ENCODE measurements at regions not wholly inside any gene's neighbourhood (a gene's known extent, or its start where the extent isn't known, plus 50 kb on each side); places are given as distances from the start of the nearest gene placed in this dataset.

DNA sequence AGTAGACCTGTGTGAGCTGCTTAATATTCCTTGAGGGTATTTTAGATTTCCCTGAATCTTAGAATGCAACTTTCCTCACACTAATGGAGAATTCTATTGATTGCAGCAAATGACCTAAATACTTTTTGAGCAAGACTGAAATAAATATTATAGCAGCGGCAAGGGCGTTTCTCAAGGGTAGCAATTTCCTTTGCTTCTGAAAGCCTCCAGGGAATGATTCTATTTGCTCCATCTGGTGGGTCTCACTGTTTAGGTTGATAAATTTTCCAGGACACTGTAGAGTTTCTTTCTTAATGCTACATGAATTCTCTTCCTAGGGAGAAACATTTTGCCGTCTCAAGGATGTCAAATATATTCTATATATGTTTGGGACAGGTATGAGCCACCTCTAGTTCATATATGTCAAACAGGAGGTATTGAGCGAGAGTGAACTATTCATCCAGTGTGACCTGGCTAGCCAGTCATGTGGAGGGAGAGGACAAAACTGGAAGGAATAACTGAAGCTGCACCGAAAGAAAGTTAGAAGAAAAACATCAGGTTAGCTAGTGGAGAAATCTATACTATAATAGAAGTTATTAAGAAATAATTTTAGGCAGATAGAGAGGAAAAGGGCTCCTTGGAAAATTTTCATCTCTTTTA is 57.9 kb upstream of the FZD8 start:
- CTCF ChIA-PET, result no interaction called here
- H3K27ac ChIP-seq (ENCODE audit: insufficient read depth, low read depth, low read length), result no peak overlapping the region
- FAIRE-seq (no peak), DNase-seq (ENCODE audit: low read depth, low spot score) (no peak)
- H3K27me3 ChIP-seq (ENCODE audit: control insufficient read depth in 2 of 2, insufficient read depth in 2 of 2, low read length in 2 of 2), result no peaks in the 10 kb centered on the region
- no peaks in the 10 kb centered on the region for H4K20me1 ChIP-seq (replicated peaks; ENCODE audit: control insufficient read depth, extremely low read depth, insufficient read depth, low read length)
- TF ChIP-seq JUN (IDR thresholded peaks at IDR 0.05; ENCODE audit: borderline replicate concordance, insufficient read depth, insufficient read length, low read depth), result no peak
- TF ChIP-seq, protein P1, sequence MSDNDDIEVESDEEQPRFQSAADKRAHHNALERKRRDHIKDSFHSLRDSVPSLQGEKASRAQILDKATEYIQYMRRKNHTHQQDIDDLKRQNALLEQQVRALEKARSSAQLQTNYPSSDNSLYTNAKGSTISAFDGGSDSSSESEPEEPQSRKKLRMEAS (IDR thresholded peaks at IDR 0.05; ENCODE audit: insufficient read depth, insufficient read length), result no peak
- TF ChIP-seq FOS (IDR thresholded peaks at IDR 0.05; ENCODE audit: borderline replicate concordance, insufficient read depth, low read length), result no peak
- no peak for TF ChIP-seq POLR2AphosphoS5 (IDR thresholded peaks at IDR 0.05; ENCODE audit: insufficient read depth, low read depth, low read length)
- TF ChIP-seq POLR2A (IDR thresholded peaks at IDR 0.05; ENCODE audit: low read depth, low read length), result no peak
- TF ChIP-seq MYC (IDR thresholded peaks at IDR 0.05; ENCODE audit: low read depth, low read length), result no peak
- TF ChIP-seq, protein P2, sequence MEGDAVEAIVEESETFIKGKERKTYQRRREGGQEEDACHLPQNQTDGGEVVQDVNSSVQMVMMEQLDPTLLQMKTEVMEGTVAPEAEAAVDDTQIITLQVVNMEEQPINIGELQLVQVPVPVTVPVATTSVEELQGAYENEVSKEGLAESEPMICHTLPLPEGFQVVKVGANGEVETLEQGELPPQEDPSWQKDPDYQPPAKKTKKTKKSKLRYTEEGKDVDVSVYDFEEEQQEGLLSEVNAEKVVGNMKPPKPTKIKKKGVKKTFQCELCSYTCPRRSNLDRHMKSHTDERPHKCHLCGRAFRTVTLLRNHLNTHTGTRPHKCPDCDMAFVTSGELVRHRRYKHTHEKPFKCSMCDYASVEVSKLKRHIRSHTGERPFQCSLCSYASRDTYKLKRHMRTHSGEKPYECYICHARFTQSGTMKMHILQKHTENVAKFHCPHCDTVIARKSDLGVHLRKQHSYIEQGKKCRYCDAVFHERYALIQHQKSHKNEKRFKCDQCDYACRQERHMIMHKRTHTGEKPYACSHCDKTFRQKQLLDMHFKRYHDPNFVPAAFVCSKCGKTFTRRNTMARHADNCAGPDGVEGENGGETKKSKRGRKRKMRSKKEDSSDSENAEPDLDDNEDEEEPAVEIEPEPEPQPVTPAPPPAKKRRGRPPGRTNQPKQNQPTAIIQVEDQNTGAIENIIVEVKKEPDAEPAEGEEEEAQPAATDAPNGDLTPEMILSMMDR (IDR thresholded peaks at IDR 0.05; ENCODE audit: extremely low read depth in 1 of 2, insufficient read depth in 1 of 2, low read depth in 1 of 2, low read length in 2 of 2), result no peak
- no peak for TF ChIP-seq GATA2 (IDR thresholded peaks at IDR 0.05; ENCODE audit: insufficient read depth, insufficient read length, low read depth, low read length)
- TF ChIP-seq EZH2 (IDR thresholded peaks at IDR 0.05; ENCODE audit: borderline replicate concordance, low read depth, low read length, severe bottlenecking), result no peak
- H3K9me1 ChIP-seq (replicated peaks; ENCODE audit: control insufficient read depth, extremely low read depth, insufficient read depth, low read length), result no peaks in the 10 kb centered on the region
- dilution Hi-C loops (cut with MboI; ENCODE audit: extremely low pct_ligation_motif_present, low sequenced_read_pairs), result no loop called here
- no peaks in the 10 kb centered on the region for H3K36me3 ChIP-seq (ENCODE audit: control insufficient read depth in 2 of 2, extremely low read depth in 1 of 2, insufficient read depth in 2 of 2, low read length in 2 of 2)
- no peaks in the 10 kb centered on the region for H3K4me1 ChIP-seq (ENCODE audit: control insufficient read depth, extremely low read depth, insufficient read depth, low read length)
- POLR2A ChIA-PET, result no interaction called here
- H3K4me3 ChIP-seq (replicated peaks in 1 of 3; ENCODE audit: insufficient read depth in 1 of 3, low read depth in 1 of 3, low read length in 3 of 3), result no peak overlapping the region
- BruUV-seq (replicated peaks), result no TSS peak
- no peaks in the 10 kb centered on the region for H3K9me3 ChIP-seq (replicated peaks; ENCODE audit: control insufficient read depth, insufficient read depth, low read length)
- intact Hi-C loops (cut with micrococcal nuclease), result no loop called here
- H3K4me2 ChIP-seq (ENCODE audit: insufficient read depth, low read length), result no peak overlapping the region
- H2AFZ ChIP-seq (ENCODE audit: low read depth, low read length), result no peak overlapping the region
- H3K79me2 ChIP-seq (ENCODE audit: control insufficient read depth, insufficient read depth, low read length), result no peaks in the 10 kb centered on the region
- H3K9ac ChIP-seq (replicated peaks; ENCODE audit: extremely low read depth, insufficient read depth, low read length), result no peak overlapping the region

Data from endothelial cell of umbilical vein (primary cell).